Lower lobe of right lung (tissue), 2 donors: ENCODE measurements at regions not wholly inside any gene's neighbourhood (a gene's known extent, or its start where the extent isn't known, plus 50 kb on each side); places are given as distances from the start of the nearest gene placed in this dataset.
A peak's percentile ranks its signal among the peaks of the same experiment; 100 is the strongest.

ENCODE experiments used
- ATAC-seq, 2 donors: fragments of 200-7000 bp; cut with Tn5 transposase; one replicate each; pipeline ENCODE4 v1.9.1; 2020 to 2022; ENCODE audit warnings: mild to moderate bottlenecking in 2 of 2, moderate library complexity in 2 of 2
- DNase-seq: peaks from one replicate; pipeline ENCODE4 v3.0.0-alpha.2; 2020
- H3K27ac ChIP-seq: fragments of 200-600 bp; one replicate; pipeline ENCODE4 v1.8.0; 2022
- H3K27me3 ChIP-seq: fragments of 200-600 bp; one replicate; pipeline ENCODE4 v1.8.0; 2022; ENCODE audit warnings: low read depth
- H3K36me3 ChIP-seq: fragments of 200-600 bp; one replicate; pipeline ENCODE4 v1.8.0; 2022; ENCODE audit warnings: mild to moderate bottlenecking
- H3K4me1 ChIP-seq: fragments of 200-600 bp; one replicate; pipeline ENCODE4 v1.8.0; 2022
- H3K4me3 ChIP-seq: fragments of 200-600 bp; one replicate; pipeline ENCODE4 v1.8.0; 2022; ENCODE audit warnings: mild to moderate bottlenecking
- H3K9me3 ChIP-seq: fragments of 200-600 bp; one replicate; pipeline ENCODE4 v1.8.0; 2022
- intact Hi-C: fragments of 100-400 bp; cut with DNase I; formaldehyde crosslinking; loops from one replicate; pipeline ENCODE4 v1.11.0; 2022
- TF ChIP-seq, protein P1 (sequence below): fragments of 200-600 bp; IDR thresholded peaks from one replicate; pipeline ENCODE4 v1.8.0; 2022; ENCODE audit warnings: antibody characterized with exemption, mild to moderate bottlenecking
- donor health status: DM: no; HTN: yes; CAD: no; lungs with severe emphysema.

DNA sequence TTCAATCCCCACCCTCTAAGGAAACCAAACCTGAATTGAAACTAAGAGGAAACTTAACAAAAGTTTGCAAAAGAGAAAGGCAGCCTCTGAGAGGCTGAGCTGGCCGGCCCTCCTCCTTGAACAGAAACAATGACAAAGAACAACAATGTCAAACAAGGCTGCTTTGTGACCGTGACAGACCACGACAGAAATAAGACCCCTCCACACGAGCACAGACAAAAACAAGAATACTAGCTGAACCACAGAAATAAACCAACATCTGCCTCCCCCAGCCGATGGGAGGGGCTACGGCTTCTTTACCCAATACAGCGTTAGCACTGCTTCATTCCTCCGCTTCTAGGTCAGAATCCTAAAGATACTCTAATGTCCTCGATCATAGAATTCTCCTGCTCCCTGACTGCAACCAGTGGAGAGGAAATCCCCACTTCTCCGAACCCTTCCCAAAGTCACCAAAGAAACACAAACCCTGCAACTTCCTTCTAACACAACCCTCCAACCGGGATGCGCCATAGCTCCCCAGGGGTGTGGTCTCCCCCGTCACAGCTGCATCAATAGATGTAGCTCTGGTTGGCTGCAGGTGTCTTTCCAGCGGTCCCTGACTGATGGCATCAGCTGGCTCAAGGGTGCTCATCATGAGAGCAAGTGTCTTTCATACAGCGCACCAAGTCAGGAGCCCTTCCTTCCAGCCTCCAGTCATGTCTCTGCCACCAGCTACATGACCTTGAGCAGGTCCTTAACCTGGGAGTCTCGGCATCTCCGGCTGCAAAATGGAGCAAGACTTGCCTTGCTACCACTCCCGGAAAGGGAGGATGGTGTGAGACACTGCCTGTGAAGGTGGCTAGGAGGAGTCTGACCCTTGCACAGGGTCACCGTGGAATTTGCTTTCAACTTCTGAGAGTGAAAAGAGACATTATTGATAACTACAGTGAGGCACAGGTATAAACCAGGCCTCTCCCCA, 198.6 kb downstream of the HAUS1 start:
- Histone ChIP-seq H3K9me3 (no peaks in the 10 kb centered on the region), H3K4me1 (no peaks in the 10 kb centered on the region), H3K4me3 (no peak overlapping the region), H3K27ac (no peak overlapping the region), H3K36me3 (no peaks in the 10 kb centered on the region), H3K27me3 (no peaks in the 10 kb centered on the region)
- no peak for ATAC-seq
- no peak for DNase-seq
- intact Hi-C loops = no loop called here
- TF ChIP-seq, protein P1, sequence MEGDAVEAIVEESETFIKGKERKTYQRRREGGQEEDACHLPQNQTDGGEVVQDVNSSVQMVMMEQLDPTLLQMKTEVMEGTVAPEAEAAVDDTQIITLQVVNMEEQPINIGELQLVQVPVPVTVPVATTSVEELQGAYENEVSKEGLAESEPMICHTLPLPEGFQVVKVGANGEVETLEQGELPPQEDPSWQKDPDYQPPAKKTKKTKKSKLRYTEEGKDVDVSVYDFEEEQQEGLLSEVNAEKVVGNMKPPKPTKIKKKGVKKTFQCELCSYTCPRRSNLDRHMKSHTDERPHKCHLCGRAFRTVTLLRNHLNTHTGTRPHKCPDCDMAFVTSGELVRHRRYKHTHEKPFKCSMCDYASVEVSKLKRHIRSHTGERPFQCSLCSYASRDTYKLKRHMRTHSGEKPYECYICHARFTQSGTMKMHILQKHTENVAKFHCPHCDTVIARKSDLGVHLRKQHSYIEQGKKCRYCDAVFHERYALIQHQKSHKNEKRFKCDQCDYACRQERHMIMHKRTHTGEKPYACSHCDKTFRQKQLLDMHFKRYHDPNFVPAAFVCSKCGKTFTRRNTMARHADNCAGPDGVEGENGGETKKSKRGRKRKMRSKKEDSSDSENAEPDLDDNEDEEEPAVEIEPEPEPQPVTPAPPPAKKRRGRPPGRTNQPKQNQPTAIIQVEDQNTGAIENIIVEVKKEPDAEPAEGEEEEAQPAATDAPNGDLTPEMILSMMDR = no peak

DNA sequence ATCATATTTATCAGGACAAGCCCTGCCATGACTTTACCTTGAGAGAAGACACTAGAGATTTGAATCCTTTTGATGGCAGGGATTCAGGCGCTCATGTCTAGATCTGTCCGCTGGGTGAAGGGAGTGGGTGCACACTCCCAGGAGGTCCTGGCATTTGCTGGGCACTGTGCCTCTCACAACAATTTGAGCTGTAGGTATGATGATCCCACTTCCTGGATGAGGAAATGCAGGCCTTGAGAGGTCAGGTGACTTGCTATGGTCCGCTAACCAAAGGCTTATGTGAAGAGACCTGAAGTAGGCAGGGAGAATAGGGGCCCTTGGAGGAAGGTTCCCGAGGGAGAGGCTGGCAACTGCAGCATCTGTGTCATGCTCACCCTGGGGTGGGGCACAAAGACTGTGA, 206.1 kb downstream of the HAUS1 start:
- Histone ChIP-seq H3K27ac (no peak overlapping the region), H3K4me3 (no peak overlapping the region), H3K36me3 (no peaks in the 10 kb centered on the region), H3K4me1 (no peaks in the 10 kb centered on the region), H3K9me3 (no peaks in the 10 kb centered on the region), H3K27me3 (no peaks in the 10 kb centered on the region)
- DNase-seq = no peak
- peak; percentile 20 to 35 for ATAC-seq
- TF ChIP-seq, protein P1 = no peak
- intact Hi-C loops = no loop called here

DNA sequence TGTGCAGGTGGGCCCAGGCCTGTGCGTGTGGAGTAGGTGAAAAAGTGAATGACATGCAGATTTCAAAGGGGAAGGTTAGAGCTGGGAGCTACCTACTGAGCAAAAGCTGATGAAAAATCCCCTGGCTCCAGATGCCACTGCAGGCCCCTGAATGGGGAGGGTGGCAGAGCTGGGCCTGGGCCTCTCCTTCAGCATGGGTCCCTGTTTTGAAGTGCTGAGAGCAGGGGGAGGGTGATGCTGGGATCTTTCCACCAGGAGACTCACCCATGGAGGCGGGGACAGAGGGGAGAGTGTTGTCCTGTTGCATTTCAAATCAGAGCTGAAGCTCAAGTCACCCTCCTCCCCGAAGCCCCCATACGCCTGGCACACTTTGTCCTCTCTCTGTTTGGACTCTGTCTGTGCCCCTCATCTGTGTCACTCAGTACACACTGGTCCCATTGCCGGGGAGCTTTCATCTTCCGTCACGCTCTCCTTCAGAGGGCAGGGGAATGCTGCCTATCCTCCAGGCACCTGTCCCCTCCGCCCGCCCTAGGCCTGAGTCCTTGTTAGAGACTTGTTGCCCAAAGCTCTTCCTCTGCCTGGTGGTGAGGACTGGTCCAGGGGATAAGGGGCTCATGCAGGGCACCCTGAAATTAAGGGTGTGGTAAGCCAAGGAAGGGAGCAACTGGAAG, 206.6 kb downstream of the HAUS1 start:
- Histone ChIP-seq H3K27me3 (no peaks in the 10 kb centered on the region), H3K4me1 (no peaks in the 10 kb centered on the region), H3K9me3 (no peaks in the 10 kb centered on the region), H3K36me3 (no peaks in the 10 kb centered on the region), H3K27ac (no peak overlapping the region), H3K4me3 (no peak overlapping the region)
- intact Hi-C loops = no loop called here
- ATAC-seq (peak in 1 of 2 donors; percentile 7), DNase-seq (no peak)
- TF ChIP-seq, protein P1 = no peak

DNA sequence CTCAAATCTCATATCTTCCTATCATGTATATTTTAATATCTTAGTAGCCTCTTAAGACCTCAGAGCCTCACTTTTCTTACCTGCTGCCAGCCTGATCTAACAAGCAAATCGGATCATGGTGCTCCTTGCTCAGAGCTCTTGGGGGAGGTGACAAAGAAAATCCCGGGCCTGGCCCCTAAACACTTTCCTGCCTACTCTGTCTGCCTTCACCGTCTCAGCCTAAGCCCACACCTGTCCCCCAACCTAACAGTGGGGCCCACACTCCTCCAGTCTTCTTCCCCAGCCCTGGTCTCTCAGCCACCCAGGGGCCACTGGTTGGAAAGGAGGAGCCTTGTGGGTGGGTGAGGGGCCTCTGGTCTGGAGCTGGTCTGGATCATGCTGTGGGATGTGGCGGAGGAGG, 207.3 kb downstream of the HAUS1 start:
- Histone ChIP-seq H3K9me3 (no peaks in the 10 kb centered on the region), H3K36me3 (no peaks in the 10 kb centered on the region), H3K4me1 (no peaks in the 10 kb centered on the region), H3K27ac (no peak overlapping the region), H3K27me3 (no peaks in the 10 kb centered on the region), H3K4me3 (no peak overlapping the region)
- TF ChIP-seq, protein P1 = no peak
- intact Hi-C loops = no loop called here
- DNase-seq (no peak), ATAC-seq (no peak)

DNA sequence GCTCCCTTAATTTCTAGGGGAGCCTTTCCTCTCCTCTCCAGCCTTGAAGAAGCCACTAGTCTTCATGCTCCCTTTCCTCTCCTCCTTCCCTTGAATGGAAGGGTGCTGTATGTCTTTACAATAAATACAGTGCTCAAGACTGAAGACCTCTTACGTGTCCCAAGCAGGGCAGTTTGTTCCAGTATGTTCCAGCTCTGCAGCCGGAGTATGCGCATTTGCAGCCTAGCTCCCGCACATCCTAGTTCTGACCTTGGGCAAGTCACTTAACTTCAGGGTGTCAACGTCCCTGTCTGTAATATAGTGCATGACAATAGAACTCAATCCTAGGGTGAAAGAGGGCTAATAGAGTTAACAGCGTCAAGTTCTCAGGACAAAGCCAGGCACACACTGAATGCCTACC, 208.0 kb downstream of the HAUS1 start:
- Histone ChIP-seq H3K36me3 (no peaks in the 10 kb centered on the region), H3K9me3 (no peaks in the 10 kb centered on the region), H3K27ac (no peak overlapping the region), H3K4me3 (no peak overlapping the region), H3K4me1 (no peaks in the 10 kb centered on the region), H3K27me3 (no peaks in the 10 kb centered on the region)
- no peak for DNase-seq
- no peak for ATAC-seq
- intact Hi-C loops = no loop called here
- TF ChIP-seq, protein P1 = no peak
